GM23338 (cell line): ENCODE measurements at regions not wholly inside any gene's neighbourhood (a gene's known extent, or its start where the extent isn't known, plus 50 kb on each side); places are given as distances from the start of the nearest gene placed in this dataset.

ENCODE experiments used
- ATAC-seq: fragments of 200-7000 bp; cut with Tn5 transposase; 3 replicates; pipeline ENCODE4 v1.9.1; 2020
- DNase-seq: peaks from one replicate; pipeline ENCODE4 v3.0.0-alpha.2; 2015; ENCODE audit warnings: low spot score
- H2AFZ ChIP-seq: fragments of 200-600 bp; sonication (generic); 2 replicates; pipeline ENCODE4 v1.8.0; 2016; ENCODE audit warnings: antibody characterized with exemption, mild to moderate bottlenecking, moderate library complexity
- H3F3A ChIP-seq: fragments of 200-600 bp; sonication (generic); replicated peaks from 2 replicates; pipeline ENCODE4 v1.8.0; 2017; ENCODE audit warnings: antibody characterized with exemption, mixed run types, low read depth
- H3K27ac ChIP-seq: fragments of 200-600 bp; sonication (generic); 2 replicates; pipeline ENCODE4 v1.6.1; 2016; ENCODE audit warnings: low read depth
- H3K27me3 ChIP-seq: fragments of 200-600 bp; sonication (generic); 2 replicates; pipeline ENCODE4 v1.8.0; 2016; ENCODE audit warnings: mild to moderate bottlenecking, mixed run types, moderate library complexity; ENCODE audit not compliant: insufficient read depth
- H3K36me3 ChIP-seq: fragments of 200-600 bp; sonication (generic); 2 replicates; pipeline ENCODE4 v1.8.0; 2016; ENCODE audit warnings: mild to moderate bottlenecking; ENCODE audit not compliant: insufficient read depth
- H3K4me1 ChIP-seq: fragments of 200-600 bp; sonication (generic); 2 replicates; pipeline ENCODE4 v1.8.0; 2016; ENCODE audit warnings: mild to moderate bottlenecking, moderate library complexity; ENCODE audit not compliant: insufficient read depth
- H3K4me2 ChIP-seq: fragments of 200-600 bp; sonication (generic); 2 replicates; pipeline ENCODE4 v1.7.1; 2017; ENCODE audit warnings: mixed run types
- H3K4me3 ChIP-seq: fragments of 200-600 bp; sonication (generic); 2 replicates; pipeline ENCODE4 v1.6.1; 2016; ENCODE audit warnings: mixed run types
- H3K79me2 ChIP-seq: fragments of 200-600 bp; sonication (generic); replicated peaks from 2 replicates; pipeline ENCODE4 v1.8.0; 2017; ENCODE audit warnings: mild to moderate bottlenecking; ENCODE audit not compliant: insufficient read depth
- H3K9me2 ChIP-seq: fragments of 200-600 bp; sonication (generic); 2 replicates; pipeline ENCODE4 v1.8.0; 2017; ENCODE audit not compliant: insufficient read depth
- H4K20me1 ChIP-seq: fragments of 200-600 bp; sonication (generic); replicated peaks from 2 replicates; pipeline ENCODE4 v1.8.0; 2017; ENCODE audit warnings: mild to moderate bottlenecking; ENCODE audit not compliant: insufficient read depth
- H3K27ac Mint-ChIP-seq: 2 replicates; pipeline ENCODE4 v1.8.0; 2020; ENCODE audit warnings: inconsistent platforms, mild to moderate bottlenecking, moderate library complexity, mixed read lengths
- H3K27me3 Mint-ChIP-seq: 3 replicates; pipeline ENCODE4 v1.8.0; 2022; ENCODE audit warnings: low read depth, mild to moderate bottlenecking, moderate library complexity, mixed read lengths, inconsistent platforms; ENCODE audit not compliant: insufficient read depth, poor library complexity
- H3K36me3 Mint-ChIP-seq: 3 replicates; pipeline ENCODE4 v1.8.0; 2021; ENCODE audit warnings: low read depth, mild to moderate bottlenecking, inconsistent platforms, moderate library complexity, mixed read lengths
- H3K4me1 Mint-ChIP-seq: 3 replicates; pipeline ENCODE4 v1.8.0; 2020; ENCODE audit warnings: mild to moderate bottlenecking, inconsistent platforms, mixed read lengths
- H3K4me3 Mint-ChIP-seq: 3 replicates; pipeline ENCODE4 v1.8.0; 2021; ENCODE audit warnings: moderate library complexity, mild to moderate bottlenecking, inconsistent platforms, mixed read lengths
- H3K9me3 Mint-ChIP-seq: 3 replicates; pipeline ENCODE4 v1.8.0; 2020; ENCODE audit warnings: moderate library complexity, mild to moderate bottlenecking, inconsistent platforms, mixed read lengths
- CTCF ChIP-seq, 2 experiments: fragments of 200-600 bp in 1 of 2; sonication (generic) in 1 of 2; conservative IDR thresholded peaks; 2 replicates each; pipeline versions ENCODE4 v1.5.1 to v1.6.1; 2016 to 2017; ENCODE audit warnings: antibody characterized with exemption in 2 of 2, low read depth in 2 of 2, mild to moderate bottlenecking in 2 of 2, moderate library complexity in 1 of 2
- ETS1 ChIP-seq: IDR thresholded peaks from 2 replicates; pipeline ENCODE4 v1.6.1; 2016; ENCODE audit warnings: antibody characterized with exemption
- EZH2 ChIP-seq: fragments of 200-600 bp; sonication (generic); IDR thresholded peaks from one replicate; pipeline ENCODE4 v1.8.0; 2017; ENCODE audit warnings: antibody characterized with exemption, mild to moderate bottlenecking, low read depth; ENCODE audit not compliant: unreplicated experiment
- EZH2phosphoT487 ChIP-seq: fragments of 200-600 bp; sonication (generic); IDR thresholded peaks from one replicate; pipeline ENCODE4 v1.8.1; 2018; ENCODE audit warnings: antibody characterized with exemption; ENCODE audit not compliant: unreplicated experiment
- POLR2AphosphoS5 ChIP-seq: IDR thresholded peaks from 2 replicates; pipeline ENCODE4 v1.6.1; 2016; ENCODE audit warnings: antibody characterized with exemption, low read depth
- REST ChIP-seq: IDR thresholded peaks from one replicate; pipeline ENCODE4 v1.6.1; 2018; ENCODE audit warnings: antibody characterized with exemption; ENCODE audit not compliant: unreplicated experiment
- STAT1 ChIP-seq: IDR thresholded peaks from one replicate; pipeline ENCODE4 v1.6.1; 2016; ENCODE audit warnings: antibody characterized with exemption; ENCODE audit not compliant: unreplicated experiment
- ZNF114 ChIP-seq: fragments of 250-450 bp; sonication (Bioruptor Pico); IDR thresholded peaks from 2 replicates; pipeline ENCODE4 v1.5.0; 2020; ENCODE audit warnings: mild to moderate bottlenecking, moderate library complexity

GRCh38 chr18:46213295-46213694, 109.1 kb downstream of the HAUS1 start:
- H4K20me1 ChIP-seq = no peaks in the 10 kb centered on the region; the same call in none of the 2 replicates
- Mint-ChIP-seq H3K36me3 (peaks cover 9% of the 10 kb centered on the region; the same call in 2 of the 3 replicates), H3K9me3 (no peaks in the 10 kb centered on the region), H3K27me3 (no peaks in the 10 kb centered on the region), H3K4me1 (peaks cover 5% of the 10 kb centered on the region), H3K4me3 (no peak overlapping the region), H3K27ac (no peak overlapping the region)
- no peak overlapping the region for H3K4me2 ChIP-seq
- no peaks in the 10 kb centered on the region for H3K4me1 ChIP-seq
- H3K36me3 ChIP-seq = no peaks in the 10 kb centered on the region
- no peaks in the 10 kb centered on the region for H3K9me2 ChIP-seq
- TF ChIP-seq CTCF (conservative IDR thresholded peaks at IDR 0.05; ENCODE audit: low read depth in 2 of 2) (peak; percentile 45 to 67; a peak in 3 of 4 replicates), ZNF114 (CRISPR knock-in tag) (no peak)
- peaks cover 56% of the 10 kb centered on the region for H3K79me2 ChIP-seq
- H3K27me3 ChIP-seq = no peaks in the 10 kb centered on the region
- no peak overlapping the region for H3K4me3 ChIP-seq
- H3K27ac ChIP-seq = no peak overlapping the region
- ATAC-seq (no peak), DNase-seq (peak; percentile 44)
- no peak overlapping the region for H2AFZ ChIP-seq
- no peaks in the 10 kb centered on the region; the same call in 1 of the 2 replicates for H3F3A ChIP-seq

- peaks cover 9% of the 10 kb centered on the region; the same call in 2 of the 3 replicates for H3K36me3 Mint-ChIP-seq
Measured at GRCh38 chr18:46214435-46214834, 110.2 kb downstream of the HAUS1 start.

More at GRCh38 chr18:46214435-46214834, 110.2 kb downstream of the HAUS1 start:
- Mint-ChIP-seq H3K27me3 (no peaks in the 10 kb centered on the region), H3K27ac (0 out of 2 replicates have a peak overlapping the region, but pooled peaks have one; percentile 36), H3K4me3 (no peak overlapping the region), H3K9me3 (no peaks in the 10 kb centered on the region), H3K4me1 (peaks cover 5% of the 10 kb centered on the region)
- no peaks in the 10 kb centered on the region for H3K27me3 ChIP-seq
- no peaks in the 10 kb centered on the region for H3K9me2 ChIP-seq
- no peaks in the 10 kb centered on the region; the same call in none of the 2 replicates for H4K20me1 ChIP-seq
- no peaks in the 10 kb centered on the region for H3K36me3 ChIP-seq
- no peak overlapping the region for H3K4me3 ChIP-seq
- no peak overlapping the region for H3K27ac ChIP-seq
- H3K4me2 ChIP-seq = no peak overlapping the region
- H3K4me1 ChIP-seq = no peaks in the 10 kb centered on the region
- DNase-seq (no peak), ATAC-seq (no peak)
- peaks cover 44% of the 10 kb centered on the region for H3K79me2 ChIP-seq
- TF ChIP-seq POLR2AphosphoS5 (no peak), REST (no peak), EZH2 (no peak), EZH2phosphoT487 (no peak), CTCF (conservative IDR thresholded peaks at IDR 0.05; ENCODE audit: low read depth in 2 of 2) (no peak), ETS1 (no peak), STAT1 (no peak)
- H2AFZ ChIP-seq = no peak overlapping the region
- no peaks in the 10 kb centered on the region; the same call in 1 of the 2 replicates for H3F3A ChIP-seq
